CD4-positive, alpha-beta memory T cell (primary cell): ENCODE measurements at regions not wholly inside any gene's neighbourhood (a gene's known extent, or its start where the extent isn't known, plus 50 kb on each side); places are given as distances from the start of the nearest gene placed in this dataset.

Source experiments
- CTCF ChIA-PET: fragments of 350-600 bp; sonication (Branson Sonifier 250); formaldehyde crosslinking; loops from one replicate; lab custom pipeline; 2021; ENCODE audit warnings: inconsistent platforms; ENCODE audit not compliant: partially characterized antibody; lab: Charles Lee
- POLR2A ChIA-PET: fragments of 350-600 bp; sonication (Branson Sonifier 250); formaldehyde crosslinking; loops from one replicate; lab custom pipeline; 2021; ENCODE audit not compliant: partially characterized antibody; lab: Charles Lee
- DNase-seq, 5 donors: peaks; one replicate each; pipeline versions ENCODE4 v3.0.0 to v3.0.0-alpha.2; 2020 to 2022; ENCODE audit warnings: mixed read lengths in 1 of 5
- H3K27ac ChIP-seq: one replicate; pipeline ENCODE4 v1.7.0; 2013; ENCODE audit warnings: low read depth, low read length
- H3K27me3 ChIP-seq: 2 replicates; pipeline ENCODE4 v1.7.0; 2013; ENCODE audit warnings: mild to moderate bottlenecking, low read length, moderate library complexity; ENCODE audit not compliant: insufficient read depth
- H3K36me3 ChIP-seq: 2 replicates; pipeline ENCODE4 v1.7.0; 2013; ENCODE audit warnings: mild to moderate bottlenecking, low read length, moderate library complexity; ENCODE audit not compliant: insufficient read depth
- H3K4me1 ChIP-seq: 2 replicates; pipeline ENCODE4 v1.7.0; 2013; ENCODE audit warnings: mild to moderate bottlenecking, low read length, moderate library complexity; ENCODE audit not compliant: insufficient read depth
- H3K4me3 ChIP-seq, 2 donors: one replicate each; pipeline ENCODE4 v1.7.0; 2013; ENCODE audit warnings: low read length in 2 of 2, mild to moderate bottlenecking in 1 of 2
- H3K9me3 ChIP-seq, 2 donors: one replicate each; pipeline ENCODE4 v1.7.0; 2013; ENCODE audit warnings: low read length in 2 of 2, control low read depth in 1 of 2; ENCODE audit not compliant: control insufficient read depth in 1 of 2
- H3K27ac Mint-ChIP-seq, 7 donors: one replicate each; pipeline ENCODE4 v1.8.0; 2020 to 2021; ENCODE audit warnings: mixed read lengths in 7 of 7, mild to moderate bottlenecking in 6 of 7, inconsistent platforms in 3 of 7, moderate library complexity in 3 of 7
- H3K27me3 Mint-ChIP-seq, 2 donors: one replicate each; pipeline ENCODE4 v1.8.0; 2020 to 2021; ENCODE audit warnings: mixed read lengths in 2 of 2
- H3K36me3 Mint-ChIP-seq, 2 donors: one replicate each; pipeline ENCODE4 v1.8.0; 2020 to 2021; ENCODE audit warnings: mixed read lengths in 2 of 2, inconsistent platforms in 1 of 2, mild to moderate bottlenecking in 1 of 2
- H3K4me1 Mint-ChIP-seq, 4 donors: one replicate each; pipeline ENCODE4 v1.8.0; 2020 to 2021; ENCODE audit warnings: mixed read lengths in 4 of 4, mild to moderate bottlenecking in 1 of 4
- H3K4me3 Mint-ChIP-seq, 8 donors: one replicate each; pipeline ENCODE4 v1.8.0; 2020 to 2021; ENCODE audit warnings: mixed read lengths in 8 of 8, mild to moderate bottlenecking in 7 of 8, moderate library complexity in 6 of 8, inconsistent platforms in 3 of 8
- H3K9me3 Mint-ChIP-seq, 8 donors: one replicate each; pipeline ENCODE4 v1.8.0; 2020 to 2021; ENCODE audit warnings: mixed read lengths in 8 of 8, mild to moderate bottlenecking in 5 of 8, inconsistent platforms in 3 of 8, moderate library complexity in 1 of 8
- intact Hi-C: fragments of 100-400 bp; cut with micrococcal nuclease; formaldehyde crosslinking; loops from one replicate; pipeline ENCODE4 v1.15.1; 2023

GRCh38 chrX:125089761-125090445 lies 229.8 kb upstream of the TEX13C start:
- intact Hi-C loops, result no loop called here
- ChIA-PET CTCF (no interaction called here), POLR2A (no interaction called here)
- Mint-ChIP-seq H3K27me3 (peaks cover 0 to 1% of the 10 kb centered on the region in 2 donors), H3K9me3 (peaks cover 0 to 1% (median 0%) of the 10 kb centered on the region in 8 donors), H3K4me3 (no peak overlapping the region), H3K27ac (no peak overlapping the region), H3K36me3 (no peaks in the 10 kb centered on the region), H3K4me1 (no peaks in the 10 kb centered on the region)
- Histone ChIP-seq H3K4me1 (no peaks in the 10 kb centered on the region), H3K27ac (no peak overlapping the region), H3K4me3 (no peak overlapping the region), H3K9me3 (no peaks in the 10 kb centered on the region), H3K27me3 (no peaks in the 10 kb centered on the region), H3K36me3 (no peaks in the 10 kb centered on the region)
- no peak for DNase-seq

GRCh38 chrX:125093852-125094251 lies 225.8 kb upstream of the TEX13C start:
- Histone ChIP-seq H3K27me3 (no peaks in the 10 kb centered on the region), H3K4me1 (no peaks in the 10 kb centered on the region), H3K9me3 (no peaks in the 10 kb centered on the region), H3K36me3 (no peaks in the 10 kb centered on the region), H3K4me3 (no peak overlapping the region), H3K27ac (no peak overlapping the region)
- no peaks in the 10 kb centered on the region for H3K36me3 Mint-ChIP-seq
- H3K27me3 Mint-ChIP-seq, result no peaks in the 10 kb centered on the region
- H3K4me1 Mint-ChIP-seq, result no peaks in the 10 kb centered on the region
- no peaks in the 10 kb centered on the region for H3K9me3 Mint-ChIP-seq
- ChIA-PET POLR2A (no interaction called here), CTCF (no interaction called here)
- intact Hi-C loops, result no loop called here
- DNase-seq, result no peak
- H3K27ac Mint-ChIP-seq, result no peak overlapping the region
- H3K4me3 Mint-ChIP-seq, result no peak overlapping the region

- no peaks in the 10 kb centered on the region for H3K9me3 ChIP-seq
- H3K9me3 Mint-ChIP-seq, result no peaks in the 10 kb centered on the region
- ChIA-PET POLR2A (no interaction called here), CTCF (no interaction called here)
- no peaks in the 10 kb centered on the region for H3K27me3 ChIP-seq
- H3K27ac Mint-ChIP-seq, result no peak overlapping the region
- no peaks in the 10 kb centered on the region for H3K36me3 ChIP-seq
- no peak for DNase-seq
- no peak overlapping the region for H3K27ac ChIP-seq
- no peaks in the 10 kb centered on the region for H3K27me3 Mint-ChIP-seq
- H3K4me1 ChIP-seq, result no peaks in the 10 kb centered on the region
- no peak overlapping the region for H3K4me3 ChIP-seq
- intact Hi-C loops, result no loop called here
- no peaks in the 10 kb centered on the region for H3K36me3 Mint-ChIP-seq
- no peak overlapping the region for H3K4me3 Mint-ChIP-seq
- no peaks in the 10 kb centered on the region for H3K4me1 Mint-ChIP-seq
Observed at GRCh38 chrX:125094901-125095300, 224.8 kb upstream of the TEX13C start.

- H3K9me3 ChIP-seq, result no peaks in the 10 kb centered on the region
- no peaks in the 10 kb centered on the region for H3K9me3 Mint-ChIP-seq
- H3K4me3 ChIP-seq, result no peak overlapping the region
- intact Hi-C loops, result no loop called here
- CTCF ChIA-PET, result no interaction called here
- H3K36me3 ChIP-seq, result no peaks in the 10 kb centered on the region
- no peak overlapping the region for H3K4me3 Mint-ChIP-seq
- no peak overlapping the region for H3K27ac ChIP-seq
- DNase-seq, result no peak
- no peaks in the 10 kb centered on the region for H3K27me3 Mint-ChIP-seq
- POLR2A ChIA-PET, result no interaction called here
- no peaks in the 10 kb centered on the region for H3K4me1 Mint-ChIP-seq
- no peaks in the 10 kb centered on the region for H3K27me3 ChIP-seq
- H3K36me3 Mint-ChIP-seq, result no peaks in the 10 kb centered on the region
- H3K4me1 ChIP-seq, result no peaks in the 10 kb centered on the region
- no peak overlapping the region for H3K27ac Mint-ChIP-seq
Observed at GRCh38 chrX:125096469-125096868, 223.2 kb upstream of the TEX13C start.

GRCh38 chrX:125096870-125097269 lies 222.8 kb upstream of the TEX13C start:
- Mint-ChIP-seq H3K27ac (no peak overlapping the region), H3K27me3 (no peaks in the 10 kb centered on the region), H3K4me3 (no peak overlapping the region), H3K36me3 (no peaks in the 10 kb centered on the region), H3K9me3 (no peaks in the 10 kb centered on the region), H3K4me1 (no peaks in the 10 kb centered on the region)
- CTCF ChIA-PET, result no interaction called here
- POLR2A ChIA-PET, result no interaction called here
- no peaks in the 10 kb centered on the region for H3K4me1 ChIP-seq
- H3K27ac ChIP-seq, result no peak overlapping the region
- no peaks in the 10 kb centered on the region for H3K27me3 ChIP-seq
- no peaks in the 10 kb centered on the region for H3K36me3 ChIP-seq
- no peak for DNase-seq
- H3K9me3 ChIP-seq, result no peaks in the 10 kb centered on the region
- no peak overlapping the region for H3K4me3 ChIP-seq
- intact Hi-C loops, result no loop called here

- Histone ChIP-seq H3K27ac (no peak overlapping the region), H3K9me3 (no peaks in the 10 kb centered on the region), H3K27me3 (no peaks in the 10 kb centered on the region), H3K4me3 (no peak overlapping the region), H3K4me1 (no peaks in the 10 kb centered on the region), H3K36me3 (no peaks in the 10 kb centered on the region)
- H3K4me3 Mint-ChIP-seq, result no peak overlapping the region
- no peaks in the 10 kb centered on the region for H3K4me1 Mint-ChIP-seq
- no peaks in the 10 kb centered on the region for H3K27me3 Mint-ChIP-seq
- intact Hi-C loops, result no loop called here
- H3K9me3 Mint-ChIP-seq, result no peaks in the 10 kb centered on the region
- POLR2A ChIA-PET, result no interaction called here
- no peak for DNase-seq
- CTCF ChIA-PET, result no interaction called here
- H3K27ac Mint-ChIP-seq, result no peak overlapping the region
- H3K36me3 Mint-ChIP-seq, result no peaks in the 10 kb centered on the region
Observed at GRCh38 chrX:125101971-125102755, 217.5 kb upstream of the TEX13C start.

GRCh38 chrX:125103693-125104092 lies 216.0 kb upstream of the TEX13C start:
- Histone ChIP-seq H3K4me1 (no peaks in the 10 kb centered on the region), H3K4me3 (no peak overlapping the region), H3K27ac (no peak overlapping the region), H3K9me3 (no peaks in the 10 kb centered on the region), H3K27me3 (no peaks in the 10 kb centered on the region), H3K36me3 (no peaks in the 10 kb centered on the region)
- Mint-ChIP-seq H3K36me3 (no peaks in the 10 kb centered on the region), H3K4me3 (no peak overlapping the region), H3K9me3 (peaks cover 0 to 1% (median 0%) of the 10 kb centered on the region in 8 donors), H3K4me1 (no peaks in the 10 kb centered on the region), H3K27me3 (peaks cover 1 to 3% of the 10 kb centered on the region in 2 donors), H3K27ac (no peak overlapping the region)
- POLR2A ChIA-PET, result no interaction called here
- CTCF ChIA-PET, result no interaction called here
- intact Hi-C loops, result no loop called here
- DNase-seq, result no peak
